Neural progenitor cell (in vitro differentiated cells): ENCODE measurements at regions not wholly inside any gene's neighbourhood (a gene's known extent, or its start where the extent isn't known, plus 50 kb on each side); places are given as distances from the start of the nearest gene placed in this dataset.

Experiments
- DNase-seq: peaks from one replicate; pipeline ENCODE4 v3.0.0-alpha.2; 2016; ENCODE audit warnings: low spot score
- H2AFZ ChIP-seq: fragments of 200-600 bp; sonication (generic); replicated peaks from 2 replicates; pipeline ENCODE4 v1.6.1; 2016; ENCODE audit warnings: antibody characterized with exemption
- H3F3A ChIP-seq: fragments of 200-600 bp; sonication (generic); 2 replicates; pipeline ENCODE4 v1.6.1; 2016; ENCODE audit warnings: antibody characterized with exemption, low read depth
- H3K27ac ChIP-seq: fragments of 200-600 bp; sonication (generic); 2 replicates; pipeline ENCODE4 v1.5.1; 2016; ENCODE audit warnings: mild to moderate bottlenecking
- H3K27me3 ChIP-seq: fragments of 200-600 bp; sonication (generic); 2 replicates; pipeline ENCODE4 v1.6.1; 2016; ENCODE audit warnings: mild to moderate bottlenecking, moderate library complexity
- H3K36me3 ChIP-seq: fragments of 200-600 bp; sonication (generic); 2 replicates; pipeline ENCODE4 v1.5.1; 2016
- H3K4me1 ChIP-seq: fragments of 200-600 bp; sonication (generic); 2 replicates; pipeline ENCODE4 v1.6.1; 2016; ENCODE audit warnings: mixed run types
- H3K4me2 ChIP-seq: fragments of 200-600 bp; sonication (generic); 2 replicates; pipeline ENCODE4 v1.6.1; 2016
- H3K4me3 ChIP-seq: fragments of 200-600 bp; sonication (generic); 2 replicates; pipeline ENCODE4 v1.5.1; 2016
- H3K79me2 ChIP-seq: fragments of 200-600 bp; sonication (generic); 2 replicates; pipeline ENCODE4 v1.6.1; 2016; ENCODE audit warnings: low read depth
- H3K9ac ChIP-seq: fragments of 200-600 bp; sonication (generic); 2 replicates; pipeline ENCODE4 v1.6.1; 2016
- H3K9me3 ChIP-seq: fragments of 200-600 bp; sonication (generic); 2 replicates; pipeline ENCODE4 v1.5.1; 2016; ENCODE audit warnings: low read depth
- H4K20me1 ChIP-seq: fragments of 200-600 bp; sonication (generic); 2 replicates; pipeline ENCODE4 v1.6.1; 2016; ENCODE audit warnings: low read depth
- H3K27ac Mint-ChIP-seq: 3 replicates; pipeline ENCODE4 v1.8.0; 2021; ENCODE audit warnings: mixed read lengths
- H3K27me3 Mint-ChIP-seq: 2 replicates; pipeline ENCODE4 v1.8.0; 2022; ENCODE audit warnings: low read depth, mild to moderate bottlenecking, inconsistent platforms, moderate library complexity, mixed read lengths; ENCODE audit not compliant: insufficient read depth
- H3K36me3 Mint-ChIP-seq: 3 replicates; pipeline ENCODE4 v1.8.0; 2021; ENCODE audit warnings: mixed read lengths
- H3K4me1 Mint-ChIP-seq: 3 replicates; pipeline ENCODE4 v1.8.0; 2021; ENCODE audit warnings: mixed read lengths
- H3K4me3 Mint-ChIP-seq: 3 replicates; pipeline ENCODE4 v1.8.0; 2021; ENCODE audit warnings: mild to moderate bottlenecking, moderate library complexity, mixed read lengths
- H3K9me3 Mint-ChIP-seq: 3 replicates; pipeline ENCODE4 v1.8.0; 2020; ENCODE audit warnings: mixed read lengths
- CTCF ChIP-seq: fragments of 200-600 bp; sonication (generic); IDR thresholded peaks from 2 replicates; pipeline ENCODE4 v1.5.1; 2017; ENCODE audit warnings: antibody characterized with exemption, mild to moderate bottlenecking
- EZH2 ChIP-seq: fragments of 200-600 bp; sonication (generic); IDR thresholded peaks from 2 replicates; pipeline ENCODE4 v1.6.1; 2017; ENCODE audit warnings: antibody characterized with exemption, mild to moderate bottlenecking, moderate library complexity
- EZH2phosphoT487 ChIP-seq: fragments of 200-600 bp; sonication (generic); IDR thresholded peaks from 2 replicates; pipeline ENCODE4 v1.6.1; 2017; ENCODE audit warnings: antibody characterized with exemption

- Histone ChIP-seq H3K4me2 (no peak overlapping the region), H3F3A (peaks cover 17% of the 10 kb centered on the region), H4K20me1 (no peaks in the 10 kb centered on the region), H3K79me2 (no peaks in the 10 kb centered on the region), H3K4me3 (no peak overlapping the region), H3K27me3 (no peaks in the 10 kb centered on the region), H3K27ac (no peak overlapping the region), H3K9ac (no peak overlapping the region), H3K4me1 (peaks cover 47% of the 10 kb centered on the region), H3K36me3 (no peaks in the 10 kb centered on the region), H2AFZ (no peak overlapping the region), H3K9me3 (no peaks in the 10 kb centered on the region)
- no peak for DNase-seq
- TF ChIP-seq EZH2 (no peak), CTCF (no peak), EZH2phosphoT487 (no peak)
- Mint-ChIP-seq H3K27me3 (no peaks in the 10 kb centered on the region), H3K4me3 (no peak overlapping the region), H3K27ac (peak overlapping the region; percentile 9), H3K9me3 (no peaks in the 10 kb centered on the region), H3K36me3 (no peaks in the 10 kb centered on the region), H3K4me1 (peaks cover 49% of the 10 kb centered on the region)
Measured at GRCh38 chr3:186458306-186459107, 85.7 kb downstream of the CRYGS start.

- H3K27me3 ChIP-seq = no peaks in the 10 kb centered on the region
- no peak overlapping the region for H3K27ac ChIP-seq
- H3K9me3 ChIP-seq = no peaks in the 10 kb centered on the region
- no peak overlapping the region for H2AFZ ChIP-seq
- Mint-ChIP-seq H3K27me3 (no peaks in the 10 kb centered on the region), H3K4me1 (peaks cover 54% of the 10 kb centered on the region), H3K27ac (peak overlapping the region; percentile 92), H3K9me3 (no peaks in the 10 kb centered on the region), H3K4me3 (no peak overlapping the region), H3K36me3 (no peaks in the 10 kb centered on the region)
- peak overlapping the region; percentile 53 for H3K4me2 ChIP-seq
- H3K9ac ChIP-seq = no peak overlapping the region
- no peaks in the 10 kb centered on the region for H4K20me1 ChIP-seq
- no peak for TF ChIP-seq EZH2phosphoT487
- TF ChIP-seq CTCF = no peak
- TF ChIP-seq EZH2 = no peak
- H3F3A ChIP-seq = peaks cover 17% of the 10 kb centered on the region
- DNase-seq = peak; percentile 36
- peaks cover 56% of the 10 kb centered on the region for H3K4me1 ChIP-seq
- no peaks in the 10 kb centered on the region for H3K79me2 ChIP-seq
- no peak overlapping the region for H3K4me3 ChIP-seq
- H3K36me3 ChIP-seq = no peaks in the 10 kb centered on the region
Measured at GRCh38 chr3:186457236-186457635, 86.9 kb downstream of the CRYGS start.

GRCh38 chr3:186456731-186457191 lies 87.4 kb downstream of the CRYGS start:
- H2AFZ ChIP-seq = no peak overlapping the region
- H3K27ac Mint-ChIP-seq = peak overlapping the region; percentile 92
- no peaks in the 10 kb centered on the region for H3K27me3 ChIP-seq
- TF ChIP-seq EZH2 (no peak), CTCF (no peak), EZH2phosphoT487 (no peak)
- peaks cover 17% of the 10 kb centered on the region for H3F3A ChIP-seq
- H3K4me1 ChIP-seq = peaks cover 56% of the 10 kb centered on the region
- H3K4me2 ChIP-seq = peak overlapping the region; percentile 53
- H3K36me3 Mint-ChIP-seq = no peaks in the 10 kb centered on the region
- no peaks in the 10 kb centered on the region for H3K27me3 Mint-ChIP-seq
- DNase-seq = peak; percentile 32
- H3K9ac ChIP-seq = no peak overlapping the region
- peaks cover 55% of the 10 kb centered on the region for H3K4me1 Mint-ChIP-seq
- no peak overlapping the region for H3K27ac ChIP-seq
- no peaks in the 10 kb centered on the region for H3K79me2 ChIP-seq
- H3K4me3 ChIP-seq = no peak overlapping the region
- H3K4me3 Mint-ChIP-seq = peak overlapping the region; percentile 27
- no peaks in the 10 kb centered on the region for H3K9me3 Mint-ChIP-seq
- H3K36me3 ChIP-seq = no peaks in the 10 kb centered on the region
- H3K9me3 ChIP-seq = no peaks in the 10 kb centered on the region
- no peaks in the 10 kb centered on the region for H4K20me1 ChIP-seq
